ENCODE measurements at regions not wholly inside any gene's neighbourhood (a gene's known extent, or its start where the extent isn't known, plus 50 kb on each side); places are given as distances from the start of the nearest gene placed in this dataset.

DNA sequence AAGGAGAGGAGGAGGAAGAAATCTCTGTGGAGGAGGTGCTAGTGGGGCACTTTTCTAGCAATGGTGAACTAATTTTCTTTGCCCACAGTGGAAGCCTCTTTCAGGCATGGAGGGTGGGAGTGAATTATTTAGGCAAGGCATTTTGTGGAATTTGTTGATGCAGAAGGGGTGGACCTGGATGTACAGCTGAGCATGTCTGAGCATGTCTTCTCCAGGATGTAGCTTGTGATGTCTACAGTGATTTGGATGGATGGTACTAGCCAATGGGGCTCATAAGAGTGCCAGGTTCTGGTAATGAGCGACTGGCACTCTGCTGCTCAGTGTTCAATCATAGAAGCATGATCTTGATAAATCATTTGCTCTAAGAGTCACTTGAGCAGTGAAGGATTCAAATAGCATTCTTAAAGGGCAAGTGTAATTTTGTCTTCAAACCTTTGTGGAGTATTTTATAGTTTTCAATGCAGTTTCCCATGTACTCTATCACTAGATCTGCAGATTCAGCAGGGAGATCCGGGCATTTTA is 153.9 kb upstream of the LMO4 start (continued):
- TF ChIP-seq CBX8 (IDR thresholded peaks at IDR 0.05; ENCODE audit: borderline replicate concordance, low read depth, low read length), result no peak
- no peak for TF ChIP-seq RBBP5 (IDR thresholded peaks at IDR 0.05; ENCODE audit: borderline replicate concordance, low read depth, low read length)
- no peak for TF ChIP-seq KDM4A (IDR thresholded peaks at IDR 0.05; ENCODE audit: low read depth, low read length, severe bottlenecking)
- TF ChIP-seq TAF1 (IDR thresholded peaks at IDR 0.05; ENCODE audit: low read depth, low read length), result no peak
- TF ChIP-seq KDM5A (IDR thresholded peaks at IDR 0.05; ENCODE audit: low read length), result no peak
- TF ChIP-seq YY1 (IDR thresholded peaks at IDR 0.05; ENCODE audit: low read depth, low read length), result no peak
